AG08396 (cell line): ENCODE measurements at regions not wholly inside any gene's neighbourhood (a gene's known extent, or its start where the extent isn't known, plus 50 kb on each side); places are given as distances from the start of the nearest gene placed in this dataset.

Experiments used
- DNase-seq: peaks from one replicate; pipeline ENCODE4 v3.0.0; 2012; ENCODE audit warnings: low spot score, mixed read lengths

GRCh38 chr15:88382482-88382983 lies 84.7 kb downstream of the MRPL46 start:
- DNase-seq, result no peak

- DNase-seq, result no peak
Observed at GRCh38 chr15:88378188-88378637, 89.0 kb downstream of the MRPL46 start.

GRCh38 chr15:88377509-88377908 lies 89.7 kb downstream of the MRPL46 start:
- no peak for DNase-seq

GRCh38 chr15:88376574-88377174 lies 90.5 kb downstream of the MRPL46 start:
- peak; percentile 21 for DNase-seq

GRCh38 chr15:88375234-88375927 lies 91.8 kb downstream of the MRPL46 start:
- peak; percentile 38 for DNase-seq

GRCh38 chr15:88365124-88365523 lies 102.1 kb downstream of the MRPL46 start:
- no peak for DNase-seq

- DNase-seq, result no peak
Observed at GRCh38 chr15:88348579-88349230, 92.2 kb upstream of the NTRK3 start.

GRCh38 chr15:88345962-88346361 lies 89.4 kb upstream of the NTRK3 start:
- no peak for DNase-seq

- DNase-seq, result no peak
Observed at GRCh38 chr15:88344786-88345185, 88.2 kb upstream of the NTRK3 start.

GRCh38 chr15:88342666-88343065 lies 86.1 kb upstream of the NTRK3 start:
- no peak for DNase-seq

GRCh38 chr15:88341653-88342052 lies 85.1 kb upstream of the NTRK3 start:
- no peak for DNase-seq

- no peak for DNase-seq
Observed at GRCh38 chr15:88341006-88341405, 84.5 kb upstream of the NTRK3 start.

- no peak for DNase-seq
Observed at GRCh38 chr15:88337993-88338392, 81.5 kb upstream of the NTRK3 start.

GRCh38 chr15:88335074-88335473 lies 78.5 kb upstream of the NTRK3 start:
- no peak for DNase-seq

- DNase-seq, result peak; percentile 24
Observed at GRCh38 chr15:88334436-88334835, 77.9 kb upstream of the NTRK3 start.

- DNase-seq, result peak; percentile 17
Observed at GRCh38 chr15:88331291-88331690, 74.8 kb upstream of the NTRK3 start.

- no peak for DNase-seq
Observed at GRCh38 chr15:88326924-88327323, 70.4 kb upstream of the NTRK3 start.

- no peak for DNase-seq
Observed at GRCh38 chr15:88324741-88325065, 68.2 kb upstream of the NTRK3 start.

GRCh38 chr15:88323976-88324740 lies 67.6 kb upstream of the NTRK3 start:
- no peak for DNase-seq

GRCh38 chr15:88323468-88323867 lies 66.9 kb upstream of the NTRK3 start:
- DNase-seq, result no peak

- no peak for DNase-seq
Observed at GRCh38 chr15:88322461-88322860, 65.9 kb upstream of the NTRK3 start.

- DNase-seq, result no peak
Observed at GRCh38 chr15:88321271-88321670, 64.7 kb upstream of the NTRK3 start.

- no peak for DNase-seq
Observed at GRCh38 chr15:88316586-88316985, 60.0 kb upstream of the NTRK3 start.
